ENCODE measurements at regions not wholly inside any gene's neighbourhood (a gene's known extent, or its start where the extent isn't known, plus 50 kb on each side); places are given as distances from the start of the nearest gene placed in this dataset.

GRCh38 chr1:73162564-73162963 is 880.2 kb upstream of the NEGR1 start:
- no peak for TF ChIP-seq CTCF (IDR thresholded peaks at IDR 0.05; ENCODE audit: low read length)
- no peak for TF ChIP-seq EZH2 (IDR thresholded peaks at IDR 0.05; ENCODE audit: borderline replicate concordance, low read length)

Data from OCI-LY1 (cell line).